ENCODE measurements at regions not wholly inside any gene's neighbourhood (a gene's known extent, or its start where the extent isn't known, plus 50 kb on each side); places are given as distances from the start of the nearest gene placed in this dataset.
"Not testable (repeated sequence)": the region's sequence is repeated elsewhere in the genome, so short reads cannot be mapped to it uniquely, and the experiment has no call there.

DNA sequence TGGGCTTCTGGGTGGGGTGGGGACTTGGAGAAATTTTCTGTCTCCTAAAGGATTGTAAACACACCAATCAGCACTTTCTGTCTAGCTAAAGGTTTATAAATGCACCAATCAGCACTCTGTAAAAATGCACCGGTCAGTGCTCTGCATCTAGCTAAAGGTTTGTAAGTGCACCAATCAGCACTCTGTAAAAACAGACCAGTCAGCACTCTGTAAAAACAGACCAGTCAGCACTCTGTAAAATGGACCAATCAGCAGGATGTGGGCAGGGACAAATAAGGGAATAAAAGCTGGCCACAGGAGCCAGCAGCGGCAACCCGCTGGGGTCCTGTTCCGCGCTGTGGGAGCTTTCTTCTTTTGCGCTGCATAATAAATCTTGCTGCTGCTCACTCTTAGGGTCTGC is 63.0 kb upstream of the MAP9 start:
- DNase-seq = not testable (repeated sequence)

DNA sequence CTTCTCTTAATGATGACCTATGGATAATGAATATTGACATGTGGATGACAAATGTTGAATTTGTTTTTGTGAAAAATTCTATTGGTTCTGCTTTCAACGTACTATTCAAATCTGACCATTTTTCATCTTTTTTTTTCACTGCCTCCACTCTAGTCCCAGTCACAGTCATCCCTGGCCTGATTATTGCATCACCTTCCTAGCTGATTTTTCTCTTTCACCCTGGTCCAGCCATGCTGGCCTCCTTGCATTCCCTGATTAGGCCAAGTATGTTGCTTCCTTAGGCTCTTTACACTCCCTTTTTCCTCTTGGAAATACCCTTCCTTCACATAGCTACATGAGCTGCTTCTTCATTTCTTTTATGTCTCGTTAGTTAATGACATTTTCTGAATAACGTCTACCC is 58.1 kb upstream of the MAP9 start:
- DNase-seq = no peak

DNA sequence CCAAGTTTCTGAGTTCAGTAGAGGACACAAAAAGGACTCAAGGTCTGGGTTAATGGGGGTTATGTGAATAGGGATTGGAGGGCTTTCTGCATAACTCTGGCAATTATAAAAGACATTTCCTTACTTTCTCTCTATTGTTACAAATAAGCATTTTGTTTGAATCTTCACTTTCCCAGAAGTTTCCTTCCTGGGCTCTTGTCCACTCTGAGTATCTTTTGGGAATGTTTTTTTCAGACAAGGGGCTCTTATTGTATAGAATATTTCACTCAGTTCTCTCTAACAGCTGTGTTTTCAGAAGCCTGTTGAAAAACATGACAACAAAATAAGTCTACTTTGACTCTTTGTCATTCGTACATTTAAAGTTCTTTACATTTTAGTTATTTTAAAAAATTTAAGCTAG is 57.6 kb upstream of the MAP9 start:
- DNase-seq = no peak

DNA sequence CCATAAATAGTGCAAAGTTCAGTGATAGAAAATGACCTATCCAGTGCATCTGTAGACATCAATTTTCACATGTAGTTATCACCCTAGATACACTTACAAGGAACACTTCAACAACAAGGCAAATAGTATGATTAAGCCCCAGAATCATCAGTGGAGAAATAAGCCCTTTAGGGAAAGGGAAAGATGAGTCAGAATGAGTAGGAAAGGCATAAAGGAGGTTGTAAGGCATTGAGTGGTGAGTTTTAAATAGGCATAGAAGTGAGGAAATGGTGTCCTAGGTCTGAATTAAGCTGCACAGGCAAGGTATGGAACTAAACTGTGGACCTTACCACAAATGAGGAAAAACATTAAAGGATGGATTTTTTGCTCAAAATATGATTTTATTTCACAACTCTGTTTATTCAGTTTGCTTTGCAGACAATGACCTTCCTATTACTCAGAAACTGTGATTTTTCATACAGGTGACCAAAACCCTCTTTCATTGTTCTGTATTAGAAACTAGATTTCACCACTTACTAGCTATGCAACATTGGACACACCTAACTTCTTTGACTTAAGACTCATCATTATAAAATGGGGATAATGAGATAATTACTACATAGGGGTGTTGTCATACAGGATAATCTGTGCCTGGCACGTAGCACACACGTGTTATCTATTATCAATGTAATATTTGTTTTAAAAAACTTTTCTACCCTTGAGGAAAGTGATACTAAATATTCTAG is 57.0 kb upstream of the MAP9 start:
- no peak for DNase-seq

DNA sequence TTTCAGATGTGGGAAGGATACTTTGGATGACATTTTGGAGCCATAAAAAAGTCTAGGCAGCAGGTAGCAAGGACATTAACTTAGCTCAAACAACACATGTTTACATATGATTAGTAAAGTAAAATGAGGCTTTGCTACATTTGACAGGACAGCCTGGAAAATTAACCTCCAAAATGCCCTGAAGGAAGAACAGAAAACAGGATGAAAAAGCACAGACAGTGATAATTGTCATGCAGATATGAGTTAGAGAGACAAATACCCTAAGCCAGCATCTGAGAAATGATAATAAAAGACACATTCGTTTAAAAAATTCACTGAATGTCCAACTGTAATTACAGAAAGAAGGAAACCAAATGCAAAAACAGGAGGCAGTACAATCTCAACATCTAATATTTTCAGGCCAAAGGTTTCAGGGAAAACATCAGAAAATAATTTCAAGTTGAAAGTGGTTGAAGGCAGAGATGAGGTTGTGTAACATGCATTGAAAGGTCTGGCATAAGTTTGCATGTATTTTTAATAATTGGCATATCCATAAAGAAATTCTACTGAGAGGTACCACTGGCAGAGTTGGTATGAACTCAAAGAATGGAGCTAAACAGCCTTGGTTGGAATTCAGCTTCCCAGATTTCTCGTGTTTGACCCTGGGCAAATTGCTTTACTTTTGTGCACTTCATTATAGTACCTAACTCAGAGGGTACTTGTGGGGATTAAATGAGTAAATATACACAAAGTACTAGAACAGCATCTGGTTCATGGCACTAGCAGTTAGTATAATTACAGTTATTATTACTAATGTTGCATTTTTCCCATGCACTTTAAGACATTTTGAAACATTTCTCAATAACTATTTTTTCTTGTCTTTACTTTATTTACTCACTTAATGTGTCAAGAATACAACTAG is 54.4 kb upstream of the MAP9 start:
- DNase-seq = no peak

DNA sequence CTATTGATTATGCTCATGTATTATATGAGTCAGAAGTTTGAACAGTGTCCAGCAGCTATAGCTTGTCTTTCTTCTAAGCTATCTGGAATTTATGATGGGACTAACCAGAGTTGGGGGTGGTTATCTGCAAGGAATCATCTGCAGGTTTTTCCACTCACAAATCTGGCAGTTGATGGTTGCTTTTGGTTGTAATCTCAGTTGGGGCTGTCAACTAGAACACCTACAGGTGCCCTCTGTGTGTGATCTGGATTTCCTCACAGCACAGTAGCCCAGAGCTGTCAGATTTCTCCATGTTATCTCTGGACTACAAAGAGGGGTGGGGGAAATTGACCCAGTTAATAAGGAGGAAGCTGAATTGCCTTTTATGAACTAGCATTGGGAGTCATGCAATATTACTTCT is 51.4 kb upstream of the MAP9 start:
- no peak for DNase-seq

DNA sequence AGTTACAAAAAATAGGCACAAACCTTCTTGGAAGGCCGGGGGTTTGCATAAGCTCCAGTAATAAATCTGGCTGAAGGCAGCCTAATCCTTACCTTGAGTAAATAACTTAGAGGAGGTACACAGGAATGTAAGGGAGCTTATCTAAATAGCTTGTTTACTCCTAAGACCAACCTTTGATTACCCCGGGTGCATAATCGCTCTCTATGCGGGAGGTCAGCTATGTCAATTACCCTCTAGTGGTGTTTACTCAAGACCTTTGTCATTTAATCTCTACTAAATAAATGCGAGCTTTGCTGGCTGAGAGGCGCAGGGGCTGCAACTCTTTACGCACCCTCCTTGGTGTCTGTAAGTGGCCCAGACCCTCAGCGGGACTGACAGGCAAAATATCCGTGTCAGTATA is 50.2 kb upstream of the MAP9 start:
- no peak for DNase-seq
